NCI-H524 treated with DMSO at 0.1 percent for 48 hours (cell line): ENCODE measurements at regions not wholly inside any gene's neighbourhood (a gene's known extent, or its start where the extent isn't known, plus 50 kb on each side); places are given as distances from the start of the nearest gene placed in this dataset.
A peak's percentile ranks its signal among the peaks of the same experiment; 100 is the strongest.

Experiments used
- DNase-seq: peaks from one replicate; lab custom pipeline; 2025; lab: John Stamatoyannopoulos, UW

GRCh38 chr14:58947814-58948445, 240.5 kb upstream of the DAAM1 start:
- peak; percentile 20 for DNase-seq

GRCh38 chr14:58950555-58950954, 237.9 kb upstream of the DAAM1 start:
- no peak for DNase-seq

GRCh38 chr14:58951143-58951542, 237.3 kb upstream of the DAAM1 start:
- DNase-seq = no peak

GRCh38 chr14:58954052-58954451, 234.4 kb upstream of the DAAM1 start:
- DNase-seq = no peak

- DNase-seq = no peak
Observed at GRCh38 chr14:58954901-58955861, 233.3 kb upstream of the DAAM1 start.

GRCh38 chr14:58961045-58961731, 227.3 kb upstream of the DAAM1 start:
- DNase-seq = no peak

- DNase-seq = no peak
Observed at GRCh38 chr14:58963873-58964597, 224.4 kb upstream of the DAAM1 start.

- DNase-seq = no peak
Observed at GRCh38 chr14:58964598-58964928, 223.9 kb upstream of the DAAM1 start.

GRCh38 chr14:58965601-58966000, 222.9 kb upstream of the DAAM1 start:
- DNase-seq = no peak

- no peak for DNase-seq
Observed at GRCh38 chr14:58966997-58967396, 221.5 kb upstream of the DAAM1 start.

GRCh38 chr14:58969951-58970751, 218.3 kb upstream of the DAAM1 start:
- DNase-seq = no peak

- DNase-seq = no peak
Observed at GRCh38 chr14:58972233-58973017, 216.0 kb upstream of the DAAM1 start.

GRCh38 chr14:58977366-58977765, 211.1 kb upstream of the DAAM1 start:
- DNase-seq = no peak

GRCh38 chr14:58978343-58978742, 210.1 kb upstream of the DAAM1 start:
- DNase-seq = no peak

- DNase-seq = no peak
Observed at GRCh38 chr14:58979325-58979724, 209.1 kb upstream of the DAAM1 start.

GRCh38 chr14:58981840-58982239, 206.6 kb upstream of the DAAM1 start:
- no peak for DNase-seq

- DNase-seq = no peak
Observed at GRCh38 chr14:58985786-58986185, 202.7 kb upstream of the DAAM1 start.

GRCh38 chr14:58987591-58987990, 200.9 kb upstream of the DAAM1 start:
- DNase-seq = no peak

- peak; percentile 57 for DNase-seq
Observed at GRCh38 chr14:58992935-58993334, 195.5 kb upstream of the DAAM1 start.

- no peak for DNase-seq
Observed at GRCh38 chr14:58994130-58994529, 194.3 kb upstream of the DAAM1 start.

GRCh38 chr14:59004012-59004411, 184.5 kb upstream of the DAAM1 start:
- DNase-seq = no peak
